Stimulated activated effector memory CD8-positive, alpha-beta T cell treated with anti-CD3 and anti-CD28 coated beads, Interleukin-12 subunit alpha, Interleukin-12 subunit beta, amount 100 ng/mL, for 72 hours (primary cell): ENCODE measurements at regions not wholly inside any gene's neighbourhood (a gene's known extent, or its start where the extent isn't known, plus 50 kb on each side); places are given as distances from the start of the nearest gene placed in this dataset.
"Not testable (repeated sequence)": the region's sequence is repeated elsewhere in the genome, so short reads cannot be mapped to it uniquely, and the experiment has no call there.

Experiments
- ATAC-seq: fragments of 150-1000 bp; cut with Tn5 transposase; 2 replicates; pipeline ENCODE4 v1.10.0; 2021
- DNase-seq, 2 donors: peaks; one replicate each; pipeline ENCODE4 v3.0.0; 2021 to 2022; ENCODE audit warnings: low spot score in 2 of 2
- H3K27ac Mint-ChIP-seq: one replicate; pipeline ENCODE4 v1.8.0; 2022; ENCODE audit warnings: mild to moderate bottlenecking, mixed read lengths
- H3K36me3 Mint-ChIP-seq: one replicate; pipeline ENCODE4 v1.8.0; 2022; ENCODE audit warnings: mild to moderate bottlenecking, mixed read lengths
- H3K4me1 Mint-ChIP-seq: one replicate; pipeline ENCODE4 v1.8.0; 2022; ENCODE audit warnings: mixed read lengths
- H3K4me3 Mint-ChIP-seq: one replicate; pipeline ENCODE4 v1.8.0; 2022; ENCODE audit warnings: mild to moderate bottlenecking, mixed read lengths
- H3K9me3 Mint-ChIP-seq: one replicate; pipeline ENCODE4 v1.8.0; 2022; ENCODE audit warnings: mixed read lengths

- peaks cover 29% of the 10 kb centered on the region for H3K9me3 Mint-ChIP-seq
- H3K4me1 Mint-ChIP-seq: no peaks in the 10 kb centered on the region
- H3K27ac Mint-ChIP-seq: no peak overlapping the region
These were observed 177.5 kb upstream of the HSFY2 start for GRCh38 chrY:18951019-18951418.

GRCh38 chrY:18936831-18937230 is 163.3 kb upstream of the HSFY2 start:
- no peak for DNase-seq
- Mint-ChIP-seq H3K9me3 (peaks cover 4% of the 10 kb centered on the region), H3K4me3 (no peak overlapping the region), H3K36me3 (no peaks in the 10 kb centered on the region), H3K27ac (no peak overlapping the region), H3K4me1 (no peaks in the 10 kb centered on the region)
- ATAC-seq: no peak

More at GRCh38 chrY:18951019-18951418, 177.5 kb upstream of the HSFY2 start:
- DNase-seq (no peak), ATAC-seq (no peak)
- H3K4me3 Mint-ChIP-seq: no peak overlapping the region
- peaks cover 5% of the 10 kb centered on the region for H3K36me3 Mint-ChIP-seq

- no peak for DNase-seq
- no peaks in the 10 kb centered on the region for H3K9me3 Mint-ChIP-seq
- H3K27ac Mint-ChIP-seq: no peak overlapping the region
- no peaks in the 10 kb centered on the region for H3K4me1 Mint-ChIP-seq
- no peak overlapping the region for H3K4me3 Mint-ChIP-seq
- no peaks in the 10 kb centered on the region for H3K36me3 Mint-ChIP-seq
- no peak for ATAC-seq
These were observed 145.7 kb upstream of the HSFY2 start for GRCh38 chrY:18919256-18919655.

- H3K27ac Mint-ChIP-seq: no peak overlapping the region
- no peaks in the 10 kb centered on the region for H3K9me3 Mint-ChIP-seq
- H3K4me3 Mint-ChIP-seq: no peak overlapping the region
- DNase-seq (no peak), ATAC-seq (no peak)
- H3K4me1 Mint-ChIP-seq: no peaks in the 10 kb centered on the region
- H3K36me3 Mint-ChIP-seq: no peaks in the 10 kb centered on the region
These were observed 139.3 kb upstream of the HSFY2 start for GRCh38 chrY:18912846-18913245.

GRCh38 chrY:18909846-18910245 is 136.3 kb upstream of the HSFY2 start:
- ATAC-seq (no peak), DNase-seq (no peak)
- Mint-ChIP-seq H3K4me3 (no peak overlapping the region), H3K27ac (no peak overlapping the region), H3K4me1 (no peaks in the 10 kb centered on the region), H3K36me3 (no peaks in the 10 kb centered on the region), H3K9me3 (no peaks in the 10 kb centered on the region)

- H3K4me1 Mint-ChIP-seq, H3K4me3 Mint-ChIP-seq, H3K27ac Mint-ChIP-seq, ATAC-seq, H3K36me3 Mint-ChIP-seq, H3K9me3 Mint-ChIP-seq, DNase-seq: not testable (repeated sequence)
These were observed 132.7 kb upstream of the HSFY2 start for GRCh38 chrY:18906198-18906597.

- Mint-ChIP-seq H3K4me1 (no peaks in the 10 kb centered on the region), H3K9me3 (peaks cover 9% of the 10 kb centered on the region), H3K4me3 (no peak overlapping the region), H3K27ac (no peak overlapping the region), H3K36me3 (no peaks in the 10 kb centered on the region)
- no peak for DNase-seq
- ATAC-seq: no peak
These were observed 130.8 kb upstream of the HSFY2 start for GRCh38 chrY:18904296-18904695.

- Mint-ChIP-seq H3K9me3 (peaks cover 11% of the 10 kb centered on the region), H3K4me3 (no peak overlapping the region), H3K36me3 (no peaks in the 10 kb centered on the region), H3K4me1 (no peaks in the 10 kb centered on the region), H3K27ac (no peak overlapping the region)
- ATAC-seq (no peak), DNase-seq (no peak)
These were observed 118.5 kb upstream of the HSFY2 start for GRCh38 chrY:18891994-18892393.

- no peak for ATAC-seq
- Mint-ChIP-seq H3K27ac (no peak overlapping the region), H3K36me3 (no peaks in the 10 kb centered on the region), H3K9me3 (peaks cover 7% of the 10 kb centered on the region), H3K4me1 (no peaks in the 10 kb centered on the region), H3K4me3 (no peak overlapping the region)
- DNase-seq: no peak
These were observed 116.0 kb upstream of the HSFY2 start for GRCh38 chrY:18889548-18889947.

- no peaks in the 10 kb centered on the region for H3K4me1 Mint-ChIP-seq
- H3K36me3 Mint-ChIP-seq: no peaks in the 10 kb centered on the region
- no peak overlapping the region for H3K4me3 Mint-ChIP-seq
- no peak overlapping the region for H3K27ac Mint-ChIP-seq
- DNase-seq (no peak), ATAC-seq (no peak)
- H3K9me3 Mint-ChIP-seq: peaks cover 3% of the 10 kb centered on the region
These were observed 111.2 kb upstream of the HSFY2 start for GRCh38 chrY:18884748-18885147.

- not testable (repeated sequence) for H3K4me3 Mint-ChIP-seq, H3K9me3 Mint-ChIP-seq, ATAC-seq, DNase-seq, H3K4me1 Mint-ChIP-seq, H3K27ac Mint-ChIP-seq, H3K36me3 Mint-ChIP-seq
These were observed 95.6 kb upstream of the HSFY2 start for GRCh38 chrY:18869145-18869544.

GRCh38 chrY:18866887-18867551 is 93.5 kb upstream of the HSFY2 start:
- H3K36me3 Mint-ChIP-seq, H3K4me3 Mint-ChIP-seq, H3K9me3 Mint-ChIP-seq, H3K4me1 Mint-ChIP-seq, H3K27ac Mint-ChIP-seq, DNase-seq, ATAC-seq: not testable (repeated sequence)

GRCh38 chrY:18860856-18861255 is 87.3 kb upstream of the HSFY2 start:
- not testable (repeated sequence) for H3K4me1 Mint-ChIP-seq, H3K9me3 Mint-ChIP-seq, ATAC-seq, DNase-seq, H3K4me3 Mint-ChIP-seq, H3K27ac Mint-ChIP-seq, H3K36me3 Mint-ChIP-seq

- not testable (repeated sequence) for H3K27ac Mint-ChIP-seq, H3K9me3 Mint-ChIP-seq, H3K36me3 Mint-ChIP-seq, H3K4me1 Mint-ChIP-seq, H3K4me3 Mint-ChIP-seq, DNase-seq, ATAC-seq
These were observed 85.1 kb upstream of the HSFY2 start for GRCh38 chrY:18858484-18859191.

- H3K4me1 Mint-ChIP-seq, H3K9me3 Mint-ChIP-seq, ATAC-seq, DNase-seq, H3K4me3 Mint-ChIP-seq, H3K27ac Mint-ChIP-seq, H3K36me3 Mint-ChIP-seq: not testable (repeated sequence)
These were observed 81.6 kb upstream of the HSFY2 start for GRCh38 chrY:18855184-18855583.

- not testable (repeated sequence) for H3K4me1 Mint-ChIP-seq
These were observed 79.8 kb upstream of the HSFY2 start for GRCh38 chrY:18853323-18853722.

More at GRCh38 chrY:18853323-18853722, 79.8 kb upstream of the HSFY2 start:
- not testable (repeated sequence) for ATAC-seq, H3K27ac Mint-ChIP-seq, DNase-seq, H3K36me3 Mint-ChIP-seq, H3K9me3 Mint-ChIP-seq, H3K4me3 Mint-ChIP-seq
